IPS DF 6.9 (cell line): ENCODE measurements at regions not wholly inside any gene's neighbourhood (a gene's known extent, or its start where the extent isn't known, plus 50 kb on each side); places are given as distances from the start of the nearest gene placed in this dataset.

Experiments
- DNase-seq: peaks from one replicate; pipeline ENCODE4 v3.0.0-alpha.2; 2013; ENCODE audit warnings: low read depth, low spot score
- H3K27ac ChIP-seq: one replicate; pipeline ENCODE4 v1.5.1; 2013; ENCODE audit warnings: low read length, control low read depth
- H3K27me3 ChIP-seq: 2 replicates; pipeline ENCODE4 v1.6.1; 2013; ENCODE audit warnings: mild to moderate bottlenecking, low read length; ENCODE audit not compliant: control insufficient read depth, insufficient read depth
- H3K36me3 ChIP-seq: 2 replicates; pipeline ENCODE4 v1.6.1; 2013; ENCODE audit warnings: low read length; ENCODE audit not compliant: control insufficient read depth, insufficient read depth
- H3K4me1 ChIP-seq: 2 replicates; pipeline ENCODE4 v1.6.1; 2013; ENCODE audit warnings: low read length; ENCODE audit not compliant: control insufficient read depth, insufficient read depth
- H3K4me3 ChIP-seq: 2 replicates; pipeline ENCODE4 v1.5.1; 2013; ENCODE audit warnings: mild to moderate bottlenecking, low read length
- H3K9me3 ChIP-seq: 2 replicates; pipeline ENCODE4 v1.6.1; 2013; ENCODE audit warnings: low read length, inconsistent platforms; ENCODE audit not compliant: control insufficient read depth, insufficient read depth
- WGBS: extraction: QIAGEN DNeasy Blood & Tissue Kit; methylation state at CpG from one replicate; pipeline ENCODE4 v1.1.7; 2013; ENCODE audit warnings: mixed read lengths, missing lambda C conversion rate; ENCODE audit not compliant: insufficient read length, insufficient coverage; 5-methylcytosine and 5-hydroxymethylcytosine counted together

- no CpG with 5 or more reads among the region's 7 CpGs for WGBS
- no peak for DNase-seq
- no peaks in the 10 kb centered on the region for H3K9me3 ChIP-seq
These were observed 148.6 kb downstream of the NXPE2 start for GRCh38 chr11:114826910-114827442.

DNA sequence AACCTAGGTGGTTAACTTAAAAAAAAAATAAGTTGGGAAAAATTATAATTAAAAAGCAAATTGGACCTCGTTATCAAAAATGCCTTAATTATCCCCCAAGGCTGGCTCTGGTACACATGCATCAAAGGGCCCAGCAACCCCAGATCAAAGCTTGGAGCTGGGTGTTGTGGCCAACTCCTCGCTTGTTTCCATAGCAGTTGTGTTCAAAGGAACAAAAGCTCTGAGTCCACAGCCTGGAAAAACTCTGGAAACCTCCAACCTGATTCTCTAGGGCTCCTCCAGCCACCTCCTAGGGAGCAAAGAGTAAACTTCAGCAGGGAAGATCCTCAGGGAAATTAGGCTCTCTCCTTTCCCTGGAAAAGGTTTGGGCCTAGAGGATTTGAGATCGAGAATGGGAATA lies 149.4 kb downstream of the NXPE2 start:
- no CpG with 5 or more reads among the region's 3 CpGs for WGBS

More at GRCh38 chr11:114826910-114827442, 148.6 kb downstream of the NXPE2 start:
- Histone ChIP-seq H3K4me3 (no peak overlapping the region), H3K4me1 (peaks cover 2% of the 10 kb centered on the region; the same call in 1 of the 2 replicates), H3K27ac (no peak overlapping the region), H3K27me3 (peaks cover 3% of the 10 kb centered on the region), H3K36me3 (no peaks in the 10 kb centered on the region)

GRCh38 chr11:114832532-114833125 lies 154.3 kb downstream of the NXPE2 start:
- no peak for DNase-seq
- Histone ChIP-seq H3K4me1 (peaks cover 3% of the 10 kb centered on the region; the same call in 1 of the 2 replicates), H3K4me3 (no peak overlapping the region), H3K27me3 (peaks cover 3% of the 10 kb centered on the region), H3K9me3 (no peaks in the 10 kb centered on the region), H3K27ac (no peak overlapping the region), H3K36me3 (no peaks in the 10 kb centered on the region)
- WGBS: no CpG with 5 or more reads among the region's 6 CpGs

More for the DNA sequence above, 149.4 kb downstream of the NXPE2 start:
- Histone ChIP-seq H3K27ac (no peak overlapping the region), H3K27me3 (peaks cover 3% of the 10 kb centered on the region), H3K4me1 (peaks cover 2% of the 10 kb centered on the region; the same call in 1 of the 2 replicates), H3K36me3 (no peaks in the 10 kb centered on the region), H3K9me3 (no peaks in the 10 kb centered on the region), H3K4me3 (no peak overlapping the region)
- DNase-seq: no peak

DNA sequence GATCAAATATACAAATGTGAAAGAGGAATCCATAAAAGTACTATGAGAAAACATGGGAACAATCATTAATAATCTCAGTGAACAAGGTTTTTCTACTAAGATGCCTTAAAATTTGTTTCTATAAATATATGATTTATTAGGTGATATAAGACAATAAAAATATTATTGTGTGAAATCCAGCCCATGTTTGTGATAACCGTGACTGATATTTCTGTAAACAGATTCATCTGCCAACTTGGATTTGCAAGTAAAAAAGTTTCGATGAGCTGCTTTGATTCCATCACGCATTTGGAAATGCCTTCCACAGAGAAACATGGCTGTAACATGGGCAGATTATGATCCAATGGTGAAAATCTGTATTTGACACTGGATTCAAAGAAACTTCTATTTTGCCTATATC lies 157.8 kb downstream of the NXPE2 start:
- DNase-seq: no peak
- peaks cover 3% of the 10 kb centered on the region for H3K27me3 ChIP-seq
- no peaks in the 10 kb centered on the region for H3K9me3 ChIP-seq
- no CpG with 5 or more reads among the region's 3 CpGs for WGBS
- no peaks in the 10 kb centered on the region for H3K36me3 ChIP-seq
- no peak overlapping the region for H3K4me3 ChIP-seq
- H3K27ac ChIP-seq: no peak overlapping the region
- 0 out of 2 replicates have a peak, but pooled peaks cover 3% of the 10 kb centered on the region for H3K4me1 ChIP-seq

DNA sequence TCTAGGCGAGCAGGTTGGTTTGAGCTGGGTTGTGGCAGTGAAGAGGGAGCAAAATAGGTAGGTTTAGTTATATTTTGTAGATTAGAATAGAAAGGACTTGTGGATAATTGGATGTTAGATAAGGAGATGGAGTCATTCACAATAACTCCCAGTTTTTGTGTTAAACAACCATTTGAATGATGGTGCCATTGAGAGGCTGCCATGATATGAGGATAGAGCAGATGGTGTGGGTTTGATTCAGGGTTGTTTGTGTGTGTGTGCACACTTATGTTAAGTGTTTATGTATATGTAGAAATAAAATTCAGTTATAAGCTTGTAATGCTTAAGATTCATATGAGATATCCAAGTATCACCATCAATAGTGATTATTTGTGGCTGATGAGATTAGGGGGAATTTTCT lies 166.6 kb downstream of the NXPE2 start:
- no peaks in the 10 kb centered on the region for H3K36me3 ChIP-seq
- H3K9me3 ChIP-seq: no peaks in the 10 kb centered on the region
- no peaks in the 10 kb centered on the region for H3K27me3 ChIP-seq
- no peak overlapping the region for H3K4me3 ChIP-seq
- H3K27ac ChIP-seq: no peak overlapping the region
- WGBS: 100% methylated on average over 1 of the region's 1 CpG
- H3K4me1 ChIP-seq: no peaks in the 10 kb centered on the region; the same call in 1 of the 2 replicates
- no peak for DNase-seq

GRCh38 chr11:114845766-114846415 lies 167.6 kb downstream of the NXPE2 start:
- no peaks in the 10 kb centered on the region for H3K36me3 ChIP-seq
- WGBS: no CpG with 5 or more reads among the region's 4 CpGs
- H3K27ac ChIP-seq: no peak overlapping the region
- H3K4me1 ChIP-seq: no peaks in the 10 kb centered on the region; the same call in 1 of the 2 replicates
- no peaks in the 10 kb centered on the region for H3K27me3 ChIP-seq
- no peak overlapping the region for H3K4me3 ChIP-seq
- no peak for DNase-seq
- H3K9me3 ChIP-seq: no peaks in the 10 kb centered on the region

DNA sequence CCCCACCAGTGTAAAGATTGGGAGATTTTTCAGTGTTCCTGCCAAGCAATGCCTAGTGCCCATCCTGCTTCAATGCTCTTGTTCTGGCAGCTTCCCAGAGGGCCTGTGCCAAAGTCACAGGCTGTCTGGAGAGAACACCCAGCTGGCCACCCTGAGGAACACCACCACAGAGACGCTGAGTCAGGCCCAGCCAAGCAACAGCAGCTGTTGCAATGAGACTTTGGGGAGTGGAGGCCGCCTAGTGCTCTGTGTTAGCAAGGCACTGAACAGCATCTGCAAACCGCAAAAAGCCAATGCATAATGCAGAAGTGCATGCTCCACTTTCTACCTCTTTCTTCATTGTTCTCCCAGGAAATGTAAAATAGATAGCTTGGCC lies 168.1 kb downstream of the NXPE2 start:
- no peak overlapping the region for H3K4me3 ChIP-seq
- no peak for DNase-seq
- no CpG with 5 or more reads among the region's 3 CpGs for WGBS

GRCh38 chr11:114847306-114847975 lies 169.1 kb downstream of the NXPE2 start:
- Histone ChIP-seq H3K4me3 (no peak overlapping the region), H3K27ac (no peak overlapping the region), H3K36me3 (no peaks in the 10 kb centered on the region), H3K9me3 (no peaks in the 10 kb centered on the region), H3K4me1 (no peaks in the 10 kb centered on the region; the same call in 1 of the 2 replicates), H3K27me3 (no peaks in the 10 kb centered on the region)
- DNase-seq: no peak
- 100% methylated on average over 1 of the region's 7 CpGs for WGBS

More for the DNA sequence above, 168.1 kb downstream of the NXPE2 start:
- Histone ChIP-seq H3K36me3 (no peaks in the 10 kb centered on the region), H3K27ac (no peak overlapping the region), H3K9me3 (no peaks in the 10 kb centered on the region), H3K4me1 (no peaks in the 10 kb centered on the region; the same call in 1 of the 2 replicates), H3K27me3 (no peaks in the 10 kb centered on the region)

DNA sequence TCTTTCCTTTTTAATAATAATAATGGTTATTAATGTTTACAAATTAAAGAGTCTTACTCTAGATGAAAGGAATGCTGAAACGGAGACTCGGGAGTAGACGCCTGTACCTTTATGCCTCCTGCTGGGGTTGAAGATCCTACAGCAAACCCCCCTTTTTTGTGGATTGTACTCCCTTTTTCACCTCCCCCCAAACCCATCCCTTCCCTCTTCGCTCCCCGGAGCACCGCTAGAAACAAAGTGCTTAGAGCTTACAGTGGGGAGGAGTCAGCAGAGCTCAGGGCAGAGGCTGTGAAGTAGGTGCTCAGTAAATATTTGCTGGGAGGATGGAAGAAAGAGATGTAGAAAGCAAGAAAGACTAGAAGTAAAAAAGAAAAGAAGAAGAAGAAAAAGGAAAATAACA lies 169.7 kb downstream of the NXPE2 start:
- no peaks in the 10 kb centered on the region; the same call in 1 of the 2 replicates for H3K4me1 ChIP-seq
- no peak overlapping the region for H3K4me3 ChIP-seq
- no peak overlapping the region for H3K27ac ChIP-seq
- no peak for DNase-seq
- no peaks in the 10 kb centered on the region for H3K27me3 ChIP-seq
- no CpG with 5 or more reads among the region's 6 CpGs for WGBS
- H3K9me3 ChIP-seq: no peaks in the 10 kb centered on the region
- no peaks in the 10 kb centered on the region for H3K36me3 ChIP-seq

- WGBS: no CpG with 5 or more reads among the region's 4 CpGs
- Histone ChIP-seq H3K27me3 (no peaks in the 10 kb centered on the region), H3K4me1 (no peaks in the 10 kb centered on the region), H3K4me3 (no peak overlapping the region), H3K27ac (no peak overlapping the region), H3K9me3 (no peaks in the 10 kb centered on the region), H3K36me3 (no peaks in the 10 kb centered on the region)
- no peak for DNase-seq
These were observed 179.0 kb downstream of the NXPE2 start for GRCh38 chr11:114857281-114857680.
